Tibial nerve (tissue), 4 donors: ENCODE measurements at regions not wholly inside any gene's neighbourhood (a gene's known extent, or its start where the extent isn't known, plus 50 kb on each side); places are given as distances from the start of the nearest gene placed in this dataset.

Source experiments
- DNase-seq, 2 donors: peaks; one replicate each; pipeline ENCODE4 v3.0.0-alpha.2; 2019; ENCODE audit warnings: low spot score in 2 of 2
- H3K27ac ChIP-seq, 4 donors: fragments of 200-600 bp; sonication (generic) in 3 of 4; one replicate each; pipeline ENCODE4 v1.5.1; 2017 to 2019; ENCODE audit warnings: mild to moderate bottlenecking in 1 of 4
- H3K27me3 ChIP-seq, 2 donors: fragments of 200-600 bp; sonication (generic) in 1 of 2; one replicate each; pipeline versions ENCODE4 v1.5.1 to v1.6.0; 2017 to 2019
- H3K36me3 ChIP-seq, 3 donors: fragments of 200-600 bp; sonication (generic); one replicate each; pipeline ENCODE4 v1.5.1; 2018 to 2019
- H3K4me1 ChIP-seq, 4 donors: fragments of 200-600 bp; sonication (generic) in 3 of 4; one replicate each; pipeline ENCODE4 v1.5.1; 2017 to 2019
- H3K4me3 ChIP-seq, 4 donors: fragments of 200-600 bp; sonication (generic) in 3 of 4; one replicate each; pipeline ENCODE4 v1.5.1; 2017 to 2019; ENCODE audit warnings: mild to moderate bottlenecking in 1 of 4, moderate library complexity in 1 of 4
- H3K9me3 ChIP-seq, 4 donors: fragments of 200-600 bp; sonication (generic) in 3 of 4; one replicate each; pipeline ENCODE4 v1.5.1; 2017 to 2019
- EP300 ChIP-seq, 2 donors: sonication (generic); formaldehyde crosslinking; IDR thresholded peaks; one replicate each; pipeline ENCODE4 v1.6.1; 2017; ENCODE audit warnings: antibody characterized with exemption in 2 of 2, mild to moderate bottlenecking in 1 of 2
- POLR2A ChIP-seq, 2 donors: fragments of 450-650 bp; IDR thresholded peaks; one replicate each; pipeline ENCODE4 v1.6.1; 2017; ENCODE audit warnings: antibody characterized with exemption in 2 of 2, mild to moderate bottlenecking in 2 of 2, moderate library complexity in 2 of 2
- WGBS, 2 donors: methylation state at CpG; one replicate each; pipeline ENCODE4 v1.1.5; 2018; 5-methylcytosine and 5-hydroxymethylcytosine counted together
- TF ChIP-seq, protein P1 (sequence below), 5 experiments: fragments of 200-600 bp in 3 of 5; fragments of 450-650 bp in 2 of 5; sonication (generic) in 3 of 5; IDR thresholded peaks; one replicate each; pipeline ENCODE4 v1.5.1; 2016 to 2019; ENCODE audit warnings: antibody characterized with exemption in 5 of 5, mild to moderate bottlenecking in 3 of 5, moderate library complexity in 2 of 5

DNA sequence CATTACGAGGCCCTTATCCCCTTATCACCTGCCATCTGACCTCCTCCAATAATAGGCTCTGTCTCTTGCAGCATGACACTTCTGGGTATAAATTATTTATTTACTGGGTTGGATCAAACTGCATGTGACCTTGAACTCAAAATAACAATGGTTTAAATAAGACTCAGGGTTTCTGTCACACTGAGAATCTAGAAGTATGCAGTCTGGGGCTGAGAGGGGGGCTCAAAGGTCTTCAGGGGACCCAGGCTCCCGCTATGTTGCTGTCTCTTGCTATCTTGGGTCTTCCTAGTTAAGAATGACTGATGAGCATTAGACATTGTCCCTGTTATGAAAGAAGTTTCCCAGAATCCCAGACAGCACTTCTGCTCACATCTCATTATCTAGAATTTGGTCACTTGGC, 133.5 kb downstream of the URB2 start:
- H3K4me1 ChIP-seq: no peaks in the 10 kb centered on the region
- no peak overlapping the region for H3K27ac ChIP-seq
- H3K9me3 ChIP-seq: peaks cover 0 to 17% (median 0%) of the 10 kb centered on the region in 4 donors
- H3K4me3 ChIP-seq: no peak overlapping the region
- 61 to 65% methylated on average over 2 of the region's 2 CpGs for WGBS, 2 donors
- H3K36me3 ChIP-seq: no peaks in the 10 kb centered on the region
- H3K27me3 ChIP-seq: no peaks in the 10 kb centered on the region
- TF ChIP-seq POLR2A (IDR thresholded peaks at IDR 0.05) (no peak), EP300 (IDR thresholded peaks at IDR 0.05) (no peak)
- TF ChIP-seq, protein P1, sequence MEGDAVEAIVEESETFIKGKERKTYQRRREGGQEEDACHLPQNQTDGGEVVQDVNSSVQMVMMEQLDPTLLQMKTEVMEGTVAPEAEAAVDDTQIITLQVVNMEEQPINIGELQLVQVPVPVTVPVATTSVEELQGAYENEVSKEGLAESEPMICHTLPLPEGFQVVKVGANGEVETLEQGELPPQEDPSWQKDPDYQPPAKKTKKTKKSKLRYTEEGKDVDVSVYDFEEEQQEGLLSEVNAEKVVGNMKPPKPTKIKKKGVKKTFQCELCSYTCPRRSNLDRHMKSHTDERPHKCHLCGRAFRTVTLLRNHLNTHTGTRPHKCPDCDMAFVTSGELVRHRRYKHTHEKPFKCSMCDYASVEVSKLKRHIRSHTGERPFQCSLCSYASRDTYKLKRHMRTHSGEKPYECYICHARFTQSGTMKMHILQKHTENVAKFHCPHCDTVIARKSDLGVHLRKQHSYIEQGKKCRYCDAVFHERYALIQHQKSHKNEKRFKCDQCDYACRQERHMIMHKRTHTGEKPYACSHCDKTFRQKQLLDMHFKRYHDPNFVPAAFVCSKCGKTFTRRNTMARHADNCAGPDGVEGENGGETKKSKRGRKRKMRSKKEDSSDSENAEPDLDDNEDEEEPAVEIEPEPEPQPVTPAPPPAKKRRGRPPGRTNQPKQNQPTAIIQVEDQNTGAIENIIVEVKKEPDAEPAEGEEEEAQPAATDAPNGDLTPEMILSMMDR (IDR thresholded peaks at IDR 0.05): no peak
- DNase-seq: no peak

DNA sequence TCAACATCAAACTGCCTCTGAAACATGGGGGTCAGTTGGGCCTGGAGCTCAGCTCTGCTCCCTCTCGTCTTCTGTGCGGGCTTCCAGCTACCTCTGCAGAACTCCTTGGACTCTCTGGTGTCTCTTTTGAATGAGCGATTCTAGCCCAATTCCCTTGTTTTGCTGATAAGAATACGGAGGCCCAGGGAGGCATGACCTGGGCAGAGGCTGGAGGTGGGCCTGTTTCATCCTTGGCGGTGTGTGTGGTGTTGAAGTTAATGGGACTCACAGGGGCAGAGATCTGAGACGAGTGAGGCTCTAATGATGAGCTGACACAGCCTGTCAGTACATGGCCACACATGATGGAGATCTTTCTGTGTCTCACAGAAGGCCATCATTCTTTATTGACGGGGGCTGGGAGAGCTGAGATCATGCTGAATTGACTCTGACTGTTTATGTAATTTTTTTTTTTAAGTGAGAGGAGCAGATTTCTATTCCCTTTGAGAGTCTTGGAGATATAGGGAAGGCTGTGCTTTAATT, 134.5 kb downstream of the URB2 start:
- DNase-seq: no peak
- Histone ChIP-seq H3K27ac (no peak overlapping the region), H3K4me3 (no peak overlapping the region), H3K9me3 (peaks cover 0 to 17% (median 0%) of the 10 kb centered on the region in 4 donors), H3K27me3 (no peaks in the 10 kb centered on the region), H3K36me3 (no peaks in the 10 kb centered on the region), H3K4me1 (no peaks in the 10 kb centered on the region)
- no peak for TF ChIP-seq POLR2A (IDR thresholded peaks at IDR 0.05)
- TF ChIP-seq, protein P1 (IDR thresholded peaks at IDR 0.05): no peak
- WGBS, 2 donors: 81 to 83% methylated on average over 7 of the region's 7 CpGs

DNA sequence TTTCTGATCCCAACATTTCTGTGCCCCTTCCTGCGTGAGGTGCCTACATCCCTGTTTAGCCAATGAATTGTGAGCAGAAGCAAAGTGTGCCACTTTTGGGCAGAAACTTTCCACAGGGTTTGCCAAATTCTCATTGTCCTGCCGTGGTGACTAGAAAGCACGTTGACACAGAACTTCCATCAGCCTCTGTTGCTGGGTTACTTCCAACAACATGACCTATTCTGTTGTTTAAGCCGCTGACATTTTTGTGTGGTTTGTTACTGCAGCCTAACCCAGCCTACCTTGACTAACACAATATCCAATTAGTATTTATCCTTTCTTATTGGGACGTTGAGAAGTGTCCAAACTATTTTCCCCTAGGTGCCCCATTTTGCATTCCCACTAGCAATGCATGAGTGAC, 136.8 kb downstream of the URB2 start:
- 71 to 77% methylated on average over 5 of the region's 5 CpGs for WGBS, 2 donors
- Histone ChIP-seq H3K4me3 (no peak overlapping the region), H3K27ac (no peak overlapping the region), H3K27me3 (no peaks in the 10 kb centered on the region), H3K36me3 (no peaks in the 10 kb centered on the region), H3K9me3 (peaks cover 0 to 6% (median 0%) of the 10 kb centered on the region in 4 donors), H3K4me1 (no peaks in the 10 kb centered on the region)
- TF ChIP-seq EP300 (IDR thresholded peaks at IDR 0.05) (no peak), POLR2A (IDR thresholded peaks at IDR 0.05) (no peak)
- TF ChIP-seq, protein P1 (IDR thresholded peaks at IDR 0.05): no peak
- DNase-seq: no peak

DNA sequence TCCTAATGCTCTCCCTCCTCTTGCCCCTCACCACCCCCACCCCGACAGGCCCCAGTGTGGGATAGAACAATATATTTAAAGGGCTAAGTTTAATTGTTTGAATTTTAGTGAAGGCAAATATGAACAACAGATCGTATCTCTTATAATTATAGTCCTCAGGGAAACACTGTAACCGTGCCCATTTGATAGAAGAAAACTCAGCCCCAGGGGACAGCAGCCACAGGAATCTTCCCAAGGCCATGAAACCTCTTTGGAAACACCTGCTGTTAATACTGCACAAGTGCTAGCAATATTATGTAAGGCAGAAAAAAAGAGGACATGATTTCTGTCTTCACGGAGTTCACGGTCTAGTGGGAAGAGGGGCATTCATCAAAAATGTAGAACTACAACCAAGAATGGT, 142.2 kb downstream of the URB2 start:
- H3K9me3 ChIP-seq: peaks cover 0 to 5% (median 0%) of the 10 kb centered on the region in 4 donors
- H3K27ac ChIP-seq: no peak overlapping the region
- no peak for TF ChIP-seq EP300 (IDR thresholded peaks at IDR 0.05)
- TF ChIP-seq POLR2A (IDR thresholded peaks at IDR 0.05): no peak
- TF ChIP-seq, protein P1 (IDR thresholded peaks at IDR 0.05): no peak
- DNase-seq: no peak
- WGBS, 2 donors: 74 to 85% methylated on average over 5 of the region's 5 CpGs
- no peaks in the 10 kb centered on the region for H3K27me3 ChIP-seq
- H3K4me1 ChIP-seq: no peaks in the 10 kb centered on the region
- no peaks in the 10 kb centered on the region for H3K36me3 ChIP-seq
- no peak overlapping the region for H3K4me3 ChIP-seq

DNA sequence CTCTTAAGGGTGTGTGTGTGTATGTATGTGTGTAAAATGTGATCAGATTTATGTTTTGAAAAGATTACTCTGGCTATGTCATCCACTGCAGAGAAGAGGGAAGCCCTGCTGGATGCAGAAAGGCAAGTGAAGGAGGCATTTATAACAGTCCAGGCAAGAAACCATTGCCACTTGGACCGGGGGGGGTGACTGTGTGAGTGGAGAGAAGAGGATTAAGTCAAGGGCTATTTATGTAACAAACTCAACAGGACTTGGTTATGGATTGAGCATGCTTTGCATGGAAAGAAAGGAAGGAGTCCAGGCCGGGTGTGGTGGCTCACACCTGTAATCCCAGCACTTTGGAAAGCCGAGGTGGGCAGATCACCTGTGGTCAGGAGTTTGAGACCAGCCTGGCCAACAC, 143.0 kb downstream of the URB2 start:
- WGBS, 2 donors: 88% methylated on average over 3 of the region's 3 CpGs
- Histone ChIP-seq H3K36me3 (no peaks in the 10 kb centered on the region), H3K27me3 (no peaks in the 10 kb centered on the region), H3K9me3 (peaks cover 0 to 5% (median 0%) of the 10 kb centered on the region in 4 donors), H3K4me1 (no peaks in the 10 kb centered on the region), H3K27ac (no peak overlapping the region), H3K4me3 (no peak overlapping the region)
- no peak for TF ChIP-seq EP300 (IDR thresholded peaks at IDR 0.05)
- TF ChIP-seq, protein P1 (IDR thresholded peaks at IDR 0.05): no peak
- TF ChIP-seq POLR2A (IDR thresholded peaks at IDR 0.05): no peak
- DNase-seq: no peak
